GM19239 (cell line): ENCODE measurements at regions not wholly inside any gene's neighbourhood (a gene's known extent, or its start where the extent isn't known, plus 50 kb on each side); places are given as distances from the start of the nearest gene placed in this dataset.
"Not testable (repeated sequence)": the region's sequence is repeated elsewhere in the genome, so short reads cannot be mapped to it uniquely, and the experiment has no call there.

Experiments used
- DNase-seq: peaks from one replicate; pipeline ENCODE4 v3.0.0; 2011; ENCODE audit warnings: low spot score; ENCODE audit not compliant: insufficient read length
- FAIRE-seq: peaks from 2 replicates; lab custom pipeline; 2011; peaks lifted over from hg19 to GRCh38; lab: Jason Lieb, UNC

GRCh38 chr5:105868038-105868780 lies 1802.5 kb downstream of the EFNA5 start:
- no peak for FAIRE-seq
- DNase-seq = no peak

- DNase-seq (no peak), FAIRE-seq (no peak)
Observed at GRCh38 chr5:105865834-105866233, 1804.9 kb downstream of the EFNA5 start.

- not testable (repeated sequence) for FAIRE-seq, DNase-seq
Observed at GRCh38 chr5:105859350-105859749, 1811.4 kb downstream of the EFNA5 start.

- no peak for FAIRE-seq
- no peak for DNase-seq
Observed at GRCh38 chr5:105849701-105850100, 1821.0 kb downstream of the EFNA5 start.

GRCh38 chr5:105840800-105841199 lies 1829.9 kb downstream of the EFNA5 start:
- FAIRE-seq (no peak), DNase-seq (no peak)

GRCh38 chr5:105836887-105837286 lies 1833.8 kb downstream of the EFNA5 start:
- FAIRE-seq (no peak), DNase-seq (no peak)

- FAIRE-seq = no peak
- DNase-seq = no peak
Observed at GRCh38 chr5:105836268-105836667, 1834.5 kb downstream of the EFNA5 start.

- FAIRE-seq (no peak), DNase-seq (no peak)
Observed at GRCh38 chr5:105828821-105829220, 1841.9 kb downstream of the EFNA5 start.

- DNase-seq = no peak
- no peak for FAIRE-seq
Observed at GRCh38 chr5:105821800-105822199, 1848.9 kb downstream of the EFNA5 start.

- FAIRE-seq (no peak), DNase-seq (no peak)
Observed at GRCh38 chr5:105817914-105818313, 1852.8 kb downstream of the EFNA5 start.

- DNase-seq (no peak), FAIRE-seq (no peak)
Observed at GRCh38 chr5:105817416-105817815, 1853.3 kb downstream of the EFNA5 start.

GRCh38 chr5:105816961-105817360 lies 1853.8 kb downstream of the EFNA5 start:
- DNase-seq = no peak
- no peak for FAIRE-seq

GRCh38 chr5:105812304-105812703 lies 1858.4 kb downstream of the EFNA5 start:
- no peak for DNase-seq
- FAIRE-seq = no peak

- no peak for DNase-seq
- FAIRE-seq = no peak
Observed at GRCh38 chr5:105807951-105808350, 1862.8 kb downstream of the EFNA5 start.

- no peak for DNase-seq
- FAIRE-seq = no peak
Observed at GRCh38 chr5:105807290-105807689, 1863.4 kb downstream of the EFNA5 start.

- FAIRE-seq (no peak), DNase-seq (no peak)
Observed at GRCh38 chr5:105806596-105806995, 1864.1 kb downstream of the EFNA5 start.

GRCh38 chr5:105803431-105803830 lies 1867.3 kb downstream of the EFNA5 start:
- FAIRE-seq (no peak), DNase-seq (no peak)

GRCh38 chr5:105794578-105794977 lies 1876.2 kb downstream of the EFNA5 start:
- FAIRE-seq (no peak), DNase-seq (no peak)

- DNase-seq (no peak), FAIRE-seq (no peak)
Observed at GRCh38 chr5:105789246-105789645, 1881.5 kb downstream of the EFNA5 start.

- DNase-seq = no peak
- FAIRE-seq = no peak
Observed at GRCh38 chr5:105783811-105784210, 1886.9 kb downstream of the EFNA5 start.

GRCh38 chr5:105782501-105782900 lies 1888.2 kb downstream of the EFNA5 start:
- FAIRE-seq = no peak
- DNase-seq = no peak

GRCh38 chr5:105773241-105773640 lies 1897.5 kb downstream of the EFNA5 start:
- FAIRE-seq = no peak
- no peak for DNase-seq
